ENCODE measurements at regions not wholly inside any gene's neighbourhood (a gene's known extent, or its start where the extent isn't known, plus 50 kb on each side); places are given as distances from the start of the nearest gene placed in this dataset.

DNA sequence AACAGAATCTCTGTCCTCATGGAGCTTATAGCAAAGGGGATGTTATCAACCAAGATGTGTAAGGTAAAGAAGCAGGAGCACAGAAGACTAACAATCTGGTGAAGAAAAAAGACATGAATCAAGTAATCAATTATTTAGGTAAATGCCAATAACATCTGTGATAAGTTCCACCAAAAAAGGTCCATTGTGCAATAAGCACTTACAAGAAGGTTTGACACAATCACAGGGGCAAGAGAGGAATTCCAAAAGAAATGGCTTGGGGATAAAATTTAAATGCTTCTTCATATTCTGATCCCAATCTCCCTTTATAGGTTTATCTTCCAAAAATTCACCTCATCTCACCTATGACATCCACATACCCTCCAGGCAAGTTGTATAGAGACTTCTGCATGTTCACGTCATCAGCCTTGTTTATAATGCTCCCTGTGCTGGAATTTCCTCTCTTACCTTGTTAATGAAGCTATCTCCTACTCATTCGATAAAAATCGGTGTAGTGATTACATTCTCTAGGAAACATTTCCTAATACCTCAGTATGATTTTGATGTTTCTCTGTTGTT is 53.6 kb upstream of the DPT start:
- DNase-seq (ENCODE audit: low read depth) = no peak
- H3K4me3 ChIP-seq (ENCODE audit: low read depth, low read length) = no peak overlapping the region
- TF ChIP-seq, protein P1, sequence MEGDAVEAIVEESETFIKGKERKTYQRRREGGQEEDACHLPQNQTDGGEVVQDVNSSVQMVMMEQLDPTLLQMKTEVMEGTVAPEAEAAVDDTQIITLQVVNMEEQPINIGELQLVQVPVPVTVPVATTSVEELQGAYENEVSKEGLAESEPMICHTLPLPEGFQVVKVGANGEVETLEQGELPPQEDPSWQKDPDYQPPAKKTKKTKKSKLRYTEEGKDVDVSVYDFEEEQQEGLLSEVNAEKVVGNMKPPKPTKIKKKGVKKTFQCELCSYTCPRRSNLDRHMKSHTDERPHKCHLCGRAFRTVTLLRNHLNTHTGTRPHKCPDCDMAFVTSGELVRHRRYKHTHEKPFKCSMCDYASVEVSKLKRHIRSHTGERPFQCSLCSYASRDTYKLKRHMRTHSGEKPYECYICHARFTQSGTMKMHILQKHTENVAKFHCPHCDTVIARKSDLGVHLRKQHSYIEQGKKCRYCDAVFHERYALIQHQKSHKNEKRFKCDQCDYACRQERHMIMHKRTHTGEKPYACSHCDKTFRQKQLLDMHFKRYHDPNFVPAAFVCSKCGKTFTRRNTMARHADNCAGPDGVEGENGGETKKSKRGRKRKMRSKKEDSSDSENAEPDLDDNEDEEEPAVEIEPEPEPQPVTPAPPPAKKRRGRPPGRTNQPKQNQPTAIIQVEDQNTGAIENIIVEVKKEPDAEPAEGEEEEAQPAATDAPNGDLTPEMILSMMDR (IDR thresholded peaks at IDR 0.05; ENCODE audit: insufficient read depth, low read depth, low read length) = no peak

DNA sequence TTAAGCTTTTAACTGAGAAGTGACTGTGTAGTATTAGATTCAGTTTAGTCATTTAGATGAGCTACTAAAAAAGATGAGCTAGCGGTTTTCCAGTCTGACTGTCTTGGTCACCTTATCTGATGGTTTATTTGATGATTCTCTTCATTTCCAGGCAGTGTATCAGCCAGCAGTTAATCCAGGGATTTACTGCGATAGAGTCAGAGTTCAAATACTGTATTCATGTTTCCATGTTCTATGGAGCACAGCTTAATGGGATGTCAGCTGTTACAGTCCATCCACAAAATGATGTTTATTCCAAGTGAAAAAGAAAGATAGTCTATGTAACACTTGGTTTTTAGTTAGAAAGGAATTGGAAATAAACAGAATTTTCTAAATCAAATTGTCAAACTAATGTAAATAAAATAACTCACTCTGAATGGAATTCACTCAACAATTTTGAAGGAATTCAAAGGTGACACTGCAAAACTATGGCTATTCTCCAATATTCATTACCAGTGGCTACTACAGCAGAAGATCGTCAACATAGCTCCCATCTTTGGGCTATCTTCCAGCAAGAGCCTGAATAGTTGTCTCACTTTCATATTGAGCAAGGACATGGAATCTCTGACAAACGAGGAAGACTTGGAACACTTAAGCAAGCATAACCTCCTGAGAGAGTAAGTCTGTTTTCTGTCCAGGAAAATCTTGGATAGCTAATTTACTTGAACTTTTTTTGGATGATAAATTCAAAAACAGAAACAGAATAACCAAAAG is 54.6 kb upstream of the DPT start:
- H3K4me3 ChIP-seq (ENCODE audit: low read depth, low read length) = no peak overlapping the region
- peak; percentile 90 for DNase-seq (ENCODE audit: low read depth)
- TF ChIP-seq, protein P1 (IDR thresholded peaks at IDR 0.05; ENCODE audit: insufficient read depth, low read depth, low read length) = no peak

GRCh38 chr1:168786476-168787330 is 57.7 kb upstream of the DPT start:
- no peak for DNase-seq (ENCODE audit: low read depth)
- no peak overlapping the region for H3K4me3 ChIP-seq (ENCODE audit: low read depth, low read length)
- TF ChIP-seq, protein P1 (IDR thresholded peaks at IDR 0.05; ENCODE audit: insufficient read depth, low read depth, low read length) = no peak

DNA sequence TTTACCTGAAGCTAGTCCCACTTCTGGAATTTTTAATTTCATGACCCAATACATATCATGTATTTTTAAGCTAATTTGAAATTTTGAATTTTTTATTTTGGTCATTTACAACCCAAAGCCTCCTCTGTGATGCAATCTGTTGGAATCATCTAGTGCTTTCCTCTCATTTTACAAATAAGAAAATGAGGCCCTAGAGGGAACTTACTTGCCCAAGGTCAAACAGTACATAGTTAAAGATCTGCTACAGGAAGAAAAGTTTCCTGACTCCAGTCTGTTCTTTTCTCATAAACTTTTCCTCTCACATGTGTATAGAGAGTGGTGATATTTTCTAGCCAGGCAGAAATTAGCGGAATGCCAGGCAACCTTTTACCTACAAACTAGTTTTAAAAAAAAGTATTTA is 59.3 kb upstream of the DPT start:
- DNase-seq (ENCODE audit: low read depth) = no peak
- TF ChIP-seq, protein P1 (IDR thresholded peaks at IDR 0.05; ENCODE audit: insufficient read depth, low read depth, low read length) = no peak
- no peak overlapping the region for H3K4me3 ChIP-seq (ENCODE audit: low read depth, low read length)

GRCh38 chr1:168789501-168789900 is 60.5 kb upstream of the DPT start:
- DNase-seq (ENCODE audit: low read depth) = no peak
- TF ChIP-seq, protein P1 (IDR thresholded peaks at IDR 0.05; ENCODE audit: insufficient read depth, low read depth, low read length) = no peak
- H3K4me3 ChIP-seq (ENCODE audit: low read depth, low read length) = no peak overlapping the region

- H3K4me3 ChIP-seq (ENCODE audit: low read depth, low read length) = no peak overlapping the region
- no peak for DNase-seq (ENCODE audit: low read depth)
- TF ChIP-seq, protein P1 (IDR thresholded peaks at IDR 0.05; ENCODE audit: insufficient read depth, low read depth, low read length) = no peak
Measured at GRCh38 chr1:168792142-168792541, 63.1 kb upstream of the DPT start.
